H1 (cell line): ENCODE measurements at regions not wholly inside any gene's neighbourhood (a gene's known extent, or its start where the extent isn't known, plus 50 kb on each side); places are given as distances from the start of the nearest gene placed in this dataset.

Experiments used
- CTCF ChIA-PET: fragments of 300-600 bp; sonication (Branson Sonifier 250); formaldehyde crosslinking; loops from one replicate; lab custom pipeline; 2021; ENCODE audit not compliant: partially characterized antibody; lab: Charles Lee
- POLR2A ChIA-PET: fragments of 300-600 bp; sonication (Branson Sonifier 250); formaldehyde crosslinking; loops from one replicate; lab custom pipeline; 2021; ENCODE audit warnings: inconsistent platforms; ENCODE audit not compliant: partially characterized antibody; lab: Charles Lee
- DNase-seq, 2 experiments: peaks; one replicate each; pipeline versions ENCODE4 v3.0.0 to v3.0.0-alpha.2; 2010 to 2022; ENCODE audit warnings: low spot score in 2 of 2, low read depth in 1 of 2, mixed read lengths in 1 of 2
- FAIRE-seq: peaks from 2 replicates; lab custom pipeline; 2011; peaks lifted over from hg19 to GRCh38; lab: Jason Lieb, UNC
- H2AFZ ChIP-seq: 2 replicates; pipeline ENCODE4 v1.8.1; 2012; ENCODE audit warnings: low read length, inconsistent platforms
- H2AK5ac ChIP-seq: 2 replicates; pipeline ENCODE4 v1.6.1; 2013; ENCODE audit warnings: low read depth, low read length
- H2BK120ac ChIP-seq: replicated peaks from 2 replicates; pipeline ENCODE3; 2013; ENCODE audit warnings: low read depth, low read length, inconsistent platforms
- H2BK12ac ChIP-seq: 2 replicates; pipeline ENCODE4 v1.6.1; 2013; ENCODE audit warnings: low read depth, low read length
- H2BK15ac ChIP-seq: 2 replicates; pipeline ENCODE4 v1.6.1; 2013; ENCODE audit warnings: low read length
- H2BK20ac ChIP-seq: 2 replicates; pipeline ENCODE4 v1.6.1; 2013; ENCODE audit warnings: low read length
- H2BK5ac ChIP-seq: 2 replicates; pipeline ENCODE4 v1.6.1; 2013; ENCODE audit warnings: low read depth, low read length
- H3K14ac ChIP-seq: 2 replicates; pipeline ENCODE4 v1.6.1; 2013; ENCODE audit warnings: inconsistent platforms; ENCODE audit not compliant: insufficient read length
- H3K18ac ChIP-seq: 2 replicates; pipeline ENCODE4 v1.6.1; 2013; ENCODE audit warnings: low read length; ENCODE audit errors: extremely low read depth
- H3K23ac ChIP-seq: 2 replicates; pipeline ENCODE4 v1.6.1; 2013; ENCODE audit warnings: inconsistent platforms; ENCODE audit not compliant: insufficient read length
- H3K23me2 ChIP-seq: 2 replicates; pipeline ENCODE4 v1.6.1; 2013; ENCODE audit warnings: low read depth, low read length
- H3K27ac ChIP-seq: 2 replicates; pipeline ENCODE4 v1.6.1; 2011; ENCODE audit warnings: low read depth, low read length, inconsistent platforms
- H3K27me3 ChIP-seq, 4 experiments: replicated peaks in 1 of 4; 1 replicate in 1 of 4; 2 replicates in 3 of 4; pipeline versions ENCODE4 v1.6.1 to v1.8.1; 2011 to 2013; ENCODE audit warnings: low read length in 3 of 4, mild to moderate bottlenecking in 3 of 4, inconsistent platforms in 2 of 4, mixed read lengths in 2 of 4, moderate library complexity in 1 of 4; ENCODE audit not compliant: control insufficient read depth in 3 of 4, insufficient read depth in 3 of 4; ENCODE audit errors: extremely low read depth in 1 of 4
- H3K36me3 ChIP-seq, 4 experiments: 2 replicates each; pipeline versions ENCODE4 v1.6.1 to v1.8.1; 2011 to 2013; ENCODE audit warnings: mild to moderate bottlenecking in 4 of 4, low read length in 3 of 4, moderate library complexity in 2 of 4, control low read depth in 1 of 4, inconsistent platforms in 1 of 4; ENCODE audit not compliant: insufficient read depth in 4 of 4, control insufficient read depth in 2 of 4
- H3K4ac ChIP-seq: replicated peaks from 2 replicates; pipeline ENCODE3; 2013; ENCODE audit warnings: low read length, low read depth, mixed read lengths, inconsistent platforms; ENCODE audit not compliant: insufficient read length
- H3K4me1 ChIP-seq, 4 experiments: replicated peaks in 1 of 4; 1 replicate in 1 of 4; 2 replicates in 3 of 4; pipeline versions ENCODE4 v1.6.1 to v1.8.1; 2011 to 2013; ENCODE audit warnings: low read length in 3 of 4, inconsistent platforms in 2 of 4, mixed read lengths in 1 of 4; ENCODE audit not compliant: insufficient read depth in 4 of 4, control insufficient read depth in 3 of 4
- H3K4me2 ChIP-seq, 2 experiments: 2 replicates each; pipeline versions ENCODE4 v1.6.1 to v1.8.1; 2011 to 2013; ENCODE audit warnings: low read depth in 2 of 2, low read length in 2 of 2, control low read depth in 1 of 2, inconsistent platforms in 1 of 2, mild to moderate bottlenecking in 1 of 2; ENCODE audit not compliant: insufficient read depth in 1 of 2
- H3K4me3 ChIP-seq, 4 experiments: fragments of 200-600, 300-600 bp in 1 of 4; sonication (generic), shearing (Covaris generic), sonication (Bioruptor Twin) in 1 of 4; 2 replicates each; pipeline versions ENCODE4 v1.5.1 to v1.8.1; 2011 to 2016; ENCODE audit warnings: low read length in 4 of 4, low read depth in 3 of 4, control low read depth in 2 of 4, inconsistent platforms in 2 of 4, mild to moderate bottlenecking in 2 of 4, mixed read lengths in 1 of 4, moderate library complexity in 1 of 4; ENCODE audit not compliant: insufficient read depth in 2 of 4; ENCODE audit errors: extremely low read depth in 1 of 4
- H3K56ac ChIP-seq: replicated peaks from 2 replicates; pipeline ENCODE3; 2013; ENCODE audit warnings: low read depth, mild to moderate bottlenecking, mixed read lengths, low read length, inconsistent platforms; ENCODE audit not compliant: insufficient read length
- H3K79me1 ChIP-seq: 2 replicates; pipeline ENCODE4 v1.6.1; 2013; ENCODE audit warnings: low read depth, low read length, control low read depth
- H3K79me2 ChIP-seq, 2 experiments: 2 replicates each; pipeline versions ENCODE4 v1.6.1 to v1.8.1; 2012 to 2013; ENCODE audit warnings: low read length in 2 of 2, mild to moderate bottlenecking in 2 of 2, inconsistent platforms in 1 of 2; ENCODE audit not compliant: insufficient read depth in 2 of 2, control insufficient read depth in 1 of 2
- H3K9ac ChIP-seq, 4 experiments: replicated peaks in 1 of 4; 1 replicate in 1 of 4; 2 replicates in 3 of 4; pipeline versions ENCODE4 v1.6.1 to v1.8.1; 2011 to 2013; ENCODE audit warnings: low read depth in 3 of 4, low read length in 3 of 4, control low read depth in 2 of 4, mild to moderate bottlenecking in 2 of 4, moderate library complexity in 2 of 4, inconsistent platforms in 1 of 4; ENCODE audit errors: extremely low read depth in 1 of 4
- H3K9me3 ChIP-seq, 2 experiments: 2 replicates each; pipeline versions ENCODE4 v1.6.1 to v1.8.1; 2012 to 2013; ENCODE audit warnings: mild to moderate bottlenecking in 2 of 2, moderate library complexity in 2 of 2, control low read depth in 1 of 2, inconsistent platforms in 1 of 2, low read depth in 1 of 2, low read length in 1 of 2, mixed read lengths in 1 of 2; ENCODE audit not compliant: insufficient read depth in 2 of 2
- H4K20me1 ChIP-seq, 2 experiments: replicated peaks in 1 of 2; 2 replicates each; pipeline versions ENCODE3 to v1.8.1; 2011 to 2013; ENCODE audit warnings: inconsistent platforms in 2 of 2, low read length in 2 of 2, mild to moderate bottlenecking in 1 of 2; ENCODE audit not compliant: insufficient read depth in 2 of 2, control insufficient read depth in 1 of 2
- H4K5ac ChIP-seq: 2 replicates; pipeline ENCODE4 v1.6.1; 2013; ENCODE audit warnings: low read length, low read depth, mixed read lengths, inconsistent platforms; ENCODE audit not compliant: insufficient read length
- H4K8ac ChIP-seq: 2 replicates; pipeline ENCODE4 v1.8.0; 2013; ENCODE audit warnings: mild to moderate bottlenecking, moderate library complexity, low read length, inconsistent platforms; ENCODE audit not compliant: insufficient read depth; ENCODE audit errors: extremely low read depth
- H4K91ac ChIP-seq: replicated peaks from 2 replicates; pipeline ENCODE3; 2013; ENCODE audit warnings: low read length, mixed read lengths, inconsistent platforms; ENCODE audit not compliant: insufficient read length
- ASH2L ChIP-seq: fragments of 200-600, 300-600 bp; sonication (generic); IDR thresholded peaks from one replicate; pipeline ENCODE4 v1.7.1; 2017; ENCODE audit warnings: low read length
- BCL11A ChIP-seq, 2 experiments: IDR thresholded peaks; one replicate each; pipeline ENCODE4 v1.6.1; 2011; ENCODE audit warnings: low read depth in 2 of 2, low read length in 2 of 2, mild to moderate bottlenecking in 2 of 2
- BRCA1 ChIP-seq: IDR thresholded peaks from 2 replicates; pipeline ENCODE4 v1.6.1; 2012; ENCODE audit warnings: low read depth, low read length, improper control_type of control experiment
- CEBPB ChIP-seq: IDR thresholded peaks from 2 replicates; pipeline ENCODE4 v1.6.1; 2012; ENCODE audit warnings: low read depth, low read length
- GABPA ChIP-seq: IDR thresholded peaks from 2 replicates; pipeline ENCODE4 v1.6.1; 2011; ENCODE audit warnings: mild to moderate bottlenecking, low read length, moderate library complexity, borderline replicate concordance; ENCODE audit not compliant: insufficient read depth
- GTF2F1 ChIP-seq: IDR thresholded peaks from 2 replicates; pipeline ENCODE4 v1.6.1; 2012; ENCODE audit warnings: low read depth, low read length, improper control_type of control experiment, borderline replicate concordance
- HDAC6 ChIP-seq: IDR thresholded peaks from one replicate; pipeline ENCODE4 v1.7.1; 2012; ENCODE audit warnings: low read depth, mild to moderate bottlenecking, inconsistent platforms, low read length, moderate library complexity
- PHF8 ChIP-seq: fragments of 200-600 bp; sonication (generic); conservative IDR thresholded peaks from 2 replicates; pipeline ENCODE4 v1.7.1; 2012; ENCODE audit warnings: low read depth, mild to moderate bottlenecking, inconsistent platforms, low read length, moderate library complexity
- POLR2A ChIP-seq, 2 experiments: IDR thresholded peaks; 1 replicate in 1 of 2; 2 replicates in 1 of 2; pipeline ENCODE4 v1.6.1; 2011; ENCODE audit warnings: low read depth in 2 of 2, low read length in 2 of 2, mild to moderate bottlenecking in 2 of 2; ENCODE audit errors: control extremely low read depth in 1 of 2
- RAD21 ChIP-seq, 2 experiments: IDR thresholded peaks in 1 of 2; conservative IDR thresholded peaks in 1 of 2; 2 replicates each; pipeline ENCODE4 v1.6.1; 2011; ENCODE audit warnings: low read depth in 2 of 2, low read length in 2 of 2, improper control_type of control experiment in 1 of 2, inconsistent platforms in 1 of 2, mild to moderate bottlenecking in 1 of 2, moderate library complexity in 1 of 2
- RFX5 ChIP-seq: IDR thresholded peaks from 2 replicates; pipeline ENCODE4 v1.6.1; 2011; ENCODE audit warnings: low read depth, low read length, improper control_type of control experiment, borderline replicate concordance
- SIRT6 ChIP-seq: IDR thresholded peaks from one replicate; pipeline ENCODE4 v1.7.1; 2012; ENCODE audit warnings: low read length, inconsistent platforms
- SIX5 ChIP-seq: IDR thresholded peaks from 2 replicates; pipeline ENCODE4 v1.6.1; 2011; ENCODE audit warnings: mild to moderate bottlenecking, low read depth, low read length
- WGBS, 2 experiments: shearing (Covaris generic) in 1 of 2; methylation state at CpG; one replicate each; pipeline versions ENCODE4 v1.1.6 to v1.1.7; 2013 to 2015; ENCODE audit warnings: low lambda C conversion rate in 2 of 2, mixed read lengths in 2 of 2, inconsistent platforms in 1 of 2, low coverage in 1 of 2, missing lambda C conversion rate in 1 of 2; ENCODE audit not compliant: insufficient replicate concordance in 2 of 2, insufficient coverage in 1 of 2, insufficient read length in 1 of 2; ENCODE audit errors: extremely low coverage in 1 of 2, missing lambda C conversion rate in 1 of 2; 5-methylcytosine and 5-hydroxymethylcytosine counted together
- TF ChIP-seq, protein P1 (sequence below): IDR thresholded peaks from 2 replicates; pipeline ENCODE4 v1.6.1; 2012; ENCODE audit warnings: inconsistent platforms

DNA sequence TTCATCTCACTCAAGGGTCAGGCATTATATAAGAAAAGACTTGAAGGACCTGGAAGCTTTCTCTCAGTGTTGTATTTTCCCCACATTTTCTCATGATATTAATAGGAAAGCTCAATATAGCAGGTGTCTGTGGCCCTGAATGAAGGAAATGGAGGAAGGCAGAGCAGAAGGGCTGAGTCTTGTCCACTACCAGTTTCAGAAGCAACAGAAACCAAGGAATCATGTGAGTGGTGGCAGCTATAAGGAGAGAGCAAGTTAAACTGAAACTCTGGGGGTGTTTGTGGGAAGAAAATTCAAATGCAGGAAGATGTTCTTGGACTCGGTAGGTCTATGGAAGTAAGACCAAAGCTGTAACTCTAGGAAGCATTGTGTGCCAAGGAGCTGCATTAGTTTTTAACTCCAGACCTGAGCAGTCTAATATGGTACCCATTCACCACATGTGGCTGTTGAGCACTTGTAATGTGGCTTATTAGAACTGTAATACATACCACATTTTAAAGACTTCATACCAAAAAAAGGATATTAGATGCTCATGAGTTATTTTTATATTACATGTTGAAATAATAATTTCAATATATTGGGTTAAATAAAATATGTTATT, 278.8 kb upstream of the GADL1 start:
- no peak overlapping the region for H2BK12ac ChIP-seq
- no peak overlapping the region for H3K23ac ChIP-seq
- H2AFZ ChIP-seq, result no peak overlapping the region
- H2AK5ac ChIP-seq, result no peak overlapping the region
- H3K79me2 ChIP-seq, result no peaks in the 10 kb centered on the region
- H3K27ac ChIP-seq, result no peak overlapping the region
- H3K4ac ChIP-seq, result no peak overlapping the region
- no peak for DNase-seq
- no peaks in the 10 kb centered on the region for H3K36me3 ChIP-seq
- no peak overlapping the region for H4K5ac ChIP-seq
- no peak overlapping the region for H3K4me3 ChIP-seq
- H4K91ac ChIP-seq, result no peak overlapping the region
- H3K23me2 ChIP-seq, result no peaks in the 10 kb centered on the region
- no peak overlapping the region for H2BK5ac ChIP-seq
- no peak overlapping the region for H3K14ac ChIP-seq
- H3K27me3 ChIP-seq, result no peaks in the 10 kb centered on the region
- no peak overlapping the region for H3K56ac ChIP-seq
- no peak overlapping the region for H3K9ac ChIP-seq
- H3K9me3 ChIP-seq, result no peaks in the 10 kb centered on the region
- no peaks in the 10 kb centered on the region for H3K79me1 ChIP-seq
- 94% methylated on average over 1 of the region's 1 CpG; no CpG with 5 or more reads in 1 of the 2 experiments for WGBS, 2 experiments
- H3K4me1 ChIP-seq, result no peaks in the 10 kb centered on the region
- H4K8ac ChIP-seq, result no peak overlapping the region
- no peak overlapping the region for H2BK120ac ChIP-seq
- FAIRE-seq, result no peak
- ChIA-PET POLR2A (no interaction called here), CTCF (interaction anchor here (0.9 to 1.6 kb wide), 5 partner anchors 15 to 244 kb away, joined by 3 to 4 read pairs (median 3); no protein-coding TSS in a partner anchor)
- no peak overlapping the region for H2BK20ac ChIP-seq
- no peak overlapping the region for H2BK15ac ChIP-seq
- H4K20me1 ChIP-seq, result no peaks in the 10 kb centered on the region
- no peak overlapping the region for H3K4me2 ChIP-seq
- H3K18ac ChIP-seq, result no peak overlapping the region
- TF ChIP-seq BRCA1, result no peak
- TF ChIP-seq HDAC6, result no peak
- no peak for TF ChIP-seq CEBPB
- TF ChIP-seq GTF2F1, result no peak
- TF ChIP-seq SIX5, result no peak
- TF ChIP-seq SIRT6, result no peak
- TF ChIP-seq POLR2A (IDR thresholded peaks at IDR 0.05; ENCODE audit: control extremely low read depth in 1 of 2, low read depth in 2 of 2, low read length in 2 of 2), result no peak
- no peak for TF ChIP-seq PHF8
- no peak for TF ChIP-seq ASH2L
- TF ChIP-seq, protein P1, sequence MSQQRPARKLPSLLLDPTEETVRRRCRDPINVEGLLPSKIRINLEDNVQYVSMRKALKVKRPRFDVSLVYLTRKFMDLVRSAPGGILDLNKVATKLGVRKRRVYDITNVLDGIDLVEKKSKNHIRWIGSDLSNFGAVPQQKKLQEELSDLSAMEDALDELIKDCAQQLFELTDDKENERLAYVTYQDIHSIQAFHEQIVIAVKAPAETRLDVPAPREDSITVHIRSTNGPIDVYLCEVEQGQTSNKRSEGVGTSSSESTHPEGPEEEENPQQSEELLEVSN, result no peak
- no peak for TF ChIP-seq RAD21 (IDR thresholded peaks at IDR 0.05 in 1 of 2, conservative IDR thresholded peaks at IDR 0.05 in 1 of 2; ENCODE audit: low read depth in 2 of 2, low read length in 2 of 2)
- no peak for TF ChIP-seq BCL11A (IDR thresholded peaks at IDR 0.05; ENCODE audit: low read depth in 2 of 2, low read length in 2 of 2)
- no peak for TF ChIP-seq GABPA
- no peak for TF ChIP-seq RFX5
